PC-9 (cell line): ENCODE measurements at regions not wholly inside any gene's neighbourhood (a gene's known extent, or its start where the extent isn't known, plus 50 kb on each side); places are given as distances from the start of the nearest gene placed in this dataset.

ENCODE experiments used
- BruUV-seq: library from RNA; stranded (reverse); fragments of 400-500 nt; replicated peaks from 2 replicates; lab custom pipeline; 2021; lab: Mats Ljungman, UMichigan
- CTCF ChIA-PET: fragments of 300-600 bp; sonication (Branson Sonifier 250); formaldehyde crosslinking; loops from one replicate; lab custom pipeline; 2022; ENCODE audit warnings: antibody characterized with exemption; lab: Charles Lee
- POLR2A ChIA-PET: fragments of 300-600 bp; sonication (Branson Sonifier 250); formaldehyde crosslinking; loops from one replicate; lab custom pipeline; 2022; ENCODE audit warnings: antibody characterized with exemption; ENCODE audit not compliant: unreplicated experiment; lab: Charles Lee
- DNase-seq, 2 experiments: peaks; one replicate each; pipeline versions ENCODE4 v3.0.0 to v3.0.0-alpha.2; 2015 to 2022; ENCODE audit warnings: mixed read lengths in 1 of 2
- H2AFZ ChIP-seq: fragments of 200-600 bp; sonication (generic); 2 replicates; pipeline ENCODE4 v1.8.1; 2017; ENCODE audit warnings: antibody characterized with exemption
- H3F3A ChIP-seq: fragments of 200-600 bp; sonication (generic); 2 replicates; pipeline ENCODE4 v1.8.1; 2017; ENCODE audit warnings: antibody characterized with exemption, mild to moderate bottlenecking, low read depth; ENCODE audit not compliant: insufficient read depth
- H3K27ac ChIP-seq: fragments of 200-600 bp; sonication (generic); 2 replicates; pipeline ENCODE4 v1.6.1; 2016; ENCODE audit warnings: mixed run types
- H3K27me3 ChIP-seq: fragments of 200-600 bp; sonication (generic); 2 replicates; pipeline ENCODE4 v1.6.1; 2016; ENCODE audit warnings: low read depth, mixed run types; ENCODE audit not compliant: insufficient read depth
- H3K36me3 ChIP-seq: fragments of 200-600 bp; sonication (generic); 2 replicates; pipeline ENCODE4 v1.6.1; 2016; ENCODE audit warnings: low read depth, mixed run types
- H3K4me1 ChIP-seq: fragments of 200-600 bp; sonication (generic); replicated peaks from 2 replicates; pipeline ENCODE4 v1.6.1; 2016; ENCODE audit warnings: mixed run types; ENCODE audit not compliant: insufficient read depth
- H3K4me2 ChIP-seq: fragments of 200-600 bp; sonication (generic); 2 replicates; pipeline ENCODE4 v1.6.1; 2017; ENCODE audit warnings: mixed run types
- H3K4me3 ChIP-seq: fragments of 200-600 bp; sonication (generic); 2 replicates; pipeline ENCODE4 v1.6.1; 2016; ENCODE audit warnings: mixed run types
- H3K79me2 ChIP-seq: fragments of 200-600 bp; sonication (generic); 2 replicates; pipeline ENCODE4 v1.6.1; 2017; ENCODE audit warnings: low read depth, mixed run types
- H3K9me2 ChIP-seq: fragments of 200-600 bp; sonication (generic); 2 replicates; pipeline ENCODE4 v1.8.1; 2017; ENCODE audit warnings: mild to moderate bottlenecking; ENCODE audit not compliant: insufficient read depth
- H3K9me3 ChIP-seq: fragments of 200-600 bp; sonication (generic); 2 replicates; pipeline ENCODE4 v1.8.1; 2016; ENCODE audit warnings: low read depth; ENCODE audit not compliant: insufficient read depth
- H4K20me1 ChIP-seq: fragments of 200-600 bp; sonication (generic); 2 replicates; pipeline ENCODE4 v1.8.1; 2017; ENCODE audit not compliant: insufficient read depth
- CTCF ChIP-seq: fragments of 200-600 bp; sonication (generic); conservative IDR thresholded peaks from 2 replicates; pipeline ENCODE4 v1.6.1; 2017; ENCODE audit warnings: mixed run types, antibody characterized with exemption, mild to moderate bottlenecking, moderate library complexity
- EZH2 ChIP-seq: fragments of 200-600 bp; sonication (generic); IDR thresholded peaks from 2 replicates; pipeline ENCODE4 v1.8.0; 2017; ENCODE audit warnings: antibody characterized with exemption, low read depth
- intact Hi-C: fragments of 100-400 bp; cut with micrococcal nuclease; formaldehyde crosslinking; loops from one replicate; pipeline ENCODE4 v1.10.0; 2022; ENCODE audit not compliant: unreplicated experiment

- Histone ChIP-seq H3K9me2 (no peaks in the 10 kb centered on the region), H3K4me3 (no peak overlapping the region), H3K27me3 (peaks cover 71% of the 10 kb centered on the region), H3K4me2 (no peak overlapping the region), H3K4me1 (no peaks in the 10 kb centered on the region), H3K79me2 (no peaks in the 10 kb centered on the region), H2AFZ (no peak overlapping the region), H3F3A (no peaks in the 10 kb centered on the region), H4K20me1 (no peaks in the 10 kb centered on the region), H3K36me3 (no peaks in the 10 kb centered on the region), H3K27ac (no peak overlapping the region), H3K9me3 (no peaks in the 10 kb centered on the region)
- DNase-seq = no peak
- no TSS peak for BruUV-seq
- TF ChIP-seq EZH2 (no peak), CTCF (no peak)
- POLR2A ChIA-PET = no interaction called here
- CTCF ChIA-PET = no interaction called here
- intact Hi-C loops = no loop called here
Measured at GRCh38 chr5:135628771-135629563, 50.2 kb upstream of the CXCL14 start.
